Right lobe of liver (tissue), 6 donors: ENCODE measurements at regions not wholly inside any gene's neighbourhood (a gene's known extent, or its start where the extent isn't known, plus 50 kb on each side); places are given as distances from the start of the nearest gene placed in this dataset.
A peak's percentile ranks its signal among the peaks of the same experiment; 100 is the strongest.

Experiments
- ATAC-seq, 4 donors: fragments of 200-7000 bp; cut with Tn5 transposase; one replicate each; pipeline ENCODE4 v1.9.1; 2020; ENCODE audit warnings: mild to moderate bottlenecking in 4 of 4, moderate library complexity in 4 of 4
- DNase-seq, 3 donors: peaks; one replicate each; pipeline ENCODE4 v3.0.0-alpha.2; 2020
- H3K27ac ChIP-seq, 3 donors: fragments of 200-600 bp; one replicate each; pipeline ENCODE4 v1.8.0; 2022
- H3K27me3 ChIP-seq, 2 donors: fragments of 200-600 bp; one replicate each; pipeline ENCODE4 v1.8.0; 2022
- H3K36me3 ChIP-seq, 4 donors: fragments of 200-600 bp; sonication (generic) in 1 of 4; one replicate each; pipeline versions ENCODE4 v1.5.1 to v1.8.0; 2017 to 2022; ENCODE audit warnings: control low read depth in 1 of 4
- H3K4me1 ChIP-seq, 4 donors: fragments of 200-600 bp; sonication (generic) in 1 of 4; one replicate each; pipeline versions ENCODE4 v1.5.1 to v1.8.0; 2017 to 2022; ENCODE audit warnings: control low read depth in 1 of 4
- H3K4me3 ChIP-seq, 3 donors: fragments of 200-600 bp; one replicate each; pipeline ENCODE4 v1.8.0; 2022
- H3K9me3 ChIP-seq, 4 donors: fragments of 200-600 bp; sonication (generic) in 1 of 4; one replicate each; pipeline versions ENCODE4 v1.5.1 to v1.8.0; 2017 to 2022; ENCODE audit warnings: control low read depth in 1 of 4
- POLR2A ChIP-seq: fragments of 450-650 bp; IDR thresholded peaks from one replicate; pipeline ENCODE4 v1.6.1; 2017; ENCODE audit warnings: antibody characterized with exemption, mild to moderate bottlenecking
- WGBS: methylation state at CpG from one replicate; pipeline ENCODE4 v1.1.6; 2018; ENCODE audit warnings: low coverage, low lambda C conversion rate; ENCODE audit not compliant: insufficient coverage; ENCODE audit errors: missing lambda C conversion rate; 5-methylcytosine and 5-hydroxymethylcytosine counted together
- intact Hi-C, 2 donors: fragments of 100-400 bp; cut with DNase I; formaldehyde crosslinking; loops; one replicate each; pipeline versions ENCODE4 v1.11.2 to v1.14.1; 2022
- TF ChIP-seq, protein P1 (sequence below), 4 donors: fragments of 200-600 bp in 3 of 4; fragments of 450-650 bp in 1 of 4; IDR thresholded peaks; one replicate each; pipeline versions ENCODE4 v1.5.1 to v1.8.0; 2016 to 2022; ENCODE audit warnings: antibody characterized with exemption in 4 of 4, mild to moderate bottlenecking in 2 of 4
- donor health status: DM: no; HTN: yes; CAD: no.
- donor health status: DM: no; HTN: no; CAD: no.
- donor health status: DM: no; HTN: no; CAD: no.
- donor health status: DM: no; HTN: yes; CAD: no.
- donor health status: DM: no; HTN: yes; CAD: no.

DNA sequence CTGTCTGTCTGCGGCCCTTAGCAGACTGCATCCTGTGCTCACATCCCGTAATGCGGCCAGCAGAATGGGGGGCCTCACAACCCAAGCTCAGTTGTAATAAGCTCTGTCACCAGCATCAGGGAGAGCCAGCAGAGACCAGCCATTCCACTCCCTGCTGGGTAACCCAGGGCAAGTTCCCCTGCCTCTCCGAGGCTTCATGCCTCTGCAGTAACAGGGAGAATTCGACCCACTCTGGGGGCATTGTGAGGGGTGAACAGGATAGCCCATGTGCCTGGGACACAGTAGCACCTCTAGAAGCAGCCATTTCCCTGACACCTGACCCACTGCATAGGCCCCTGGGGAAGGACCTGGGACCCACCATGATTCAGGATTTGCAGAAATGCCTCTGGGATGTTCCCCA lies 461.2 kb downstream of the MATN1 start:
- no peak for DNase-seq
- TF ChIP-seq, protein P1, sequence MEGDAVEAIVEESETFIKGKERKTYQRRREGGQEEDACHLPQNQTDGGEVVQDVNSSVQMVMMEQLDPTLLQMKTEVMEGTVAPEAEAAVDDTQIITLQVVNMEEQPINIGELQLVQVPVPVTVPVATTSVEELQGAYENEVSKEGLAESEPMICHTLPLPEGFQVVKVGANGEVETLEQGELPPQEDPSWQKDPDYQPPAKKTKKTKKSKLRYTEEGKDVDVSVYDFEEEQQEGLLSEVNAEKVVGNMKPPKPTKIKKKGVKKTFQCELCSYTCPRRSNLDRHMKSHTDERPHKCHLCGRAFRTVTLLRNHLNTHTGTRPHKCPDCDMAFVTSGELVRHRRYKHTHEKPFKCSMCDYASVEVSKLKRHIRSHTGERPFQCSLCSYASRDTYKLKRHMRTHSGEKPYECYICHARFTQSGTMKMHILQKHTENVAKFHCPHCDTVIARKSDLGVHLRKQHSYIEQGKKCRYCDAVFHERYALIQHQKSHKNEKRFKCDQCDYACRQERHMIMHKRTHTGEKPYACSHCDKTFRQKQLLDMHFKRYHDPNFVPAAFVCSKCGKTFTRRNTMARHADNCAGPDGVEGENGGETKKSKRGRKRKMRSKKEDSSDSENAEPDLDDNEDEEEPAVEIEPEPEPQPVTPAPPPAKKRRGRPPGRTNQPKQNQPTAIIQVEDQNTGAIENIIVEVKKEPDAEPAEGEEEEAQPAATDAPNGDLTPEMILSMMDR (IDR thresholded peaks at IDR 0.05) = no peak
- no peak for TF ChIP-seq POLR2A
- no peak for ATAC-seq
- H3K36me3 ChIP-seq = no peaks in the 10 kb centered on the region
- no peaks in the 10 kb centered on the region for H3K27me3 ChIP-seq
- 86% methylated on average over 1 of the region's 5 CpGs for WGBS
- no peak overlapping the region for H3K4me3 ChIP-seq
- H3K27ac ChIP-seq = no peak overlapping the region
- no peaks in the 10 kb centered on the region for H3K9me3 ChIP-seq
- intact Hi-C loops = no loop called here
- H3K4me1 ChIP-seq = no peaks in the 10 kb centered on the region

DNA sequence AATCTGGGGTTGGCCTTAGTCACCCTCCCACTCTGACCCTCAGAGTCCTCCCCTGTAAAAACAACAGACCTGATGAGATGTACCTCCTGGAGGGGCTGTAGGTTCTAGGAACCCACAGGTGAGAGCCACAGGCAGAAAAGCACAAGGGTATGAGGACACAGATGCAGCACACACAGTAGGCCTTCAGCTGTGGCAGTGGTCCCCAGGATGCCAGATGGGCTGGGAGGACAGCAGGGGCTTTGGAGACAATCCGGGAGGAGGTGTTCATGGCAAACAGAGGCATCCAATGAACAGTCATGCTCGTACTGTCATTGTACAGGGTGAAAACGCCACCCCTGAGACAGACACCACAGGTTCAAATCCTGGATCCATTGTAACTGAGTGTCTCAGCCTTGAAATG lies 463.1 kb downstream of the MATN1 start:
- H3K27me3 ChIP-seq = no peaks in the 10 kb centered on the region
- WGBS = no CpG with 5 or more reads among the region's 3 CpGs
- no peaks in the 10 kb centered on the region for H3K4me1 ChIP-seq
- DNase-seq (peak in 1 of 3 donors; percentile 21), ATAC-seq (no peak)
- TF ChIP-seq, protein P1 (IDR thresholded peaks at IDR 0.05) = no peak
- TF ChIP-seq POLR2A = no peak
- no peak overlapping the region for H3K4me3 ChIP-seq
- intact Hi-C loops = no loop called here
- H3K36me3 ChIP-seq = no peaks in the 10 kb centered on the region
- no peak overlapping the region for H3K27ac ChIP-seq
- H3K9me3 ChIP-seq = no peaks in the 10 kb centered on the region

DNA sequence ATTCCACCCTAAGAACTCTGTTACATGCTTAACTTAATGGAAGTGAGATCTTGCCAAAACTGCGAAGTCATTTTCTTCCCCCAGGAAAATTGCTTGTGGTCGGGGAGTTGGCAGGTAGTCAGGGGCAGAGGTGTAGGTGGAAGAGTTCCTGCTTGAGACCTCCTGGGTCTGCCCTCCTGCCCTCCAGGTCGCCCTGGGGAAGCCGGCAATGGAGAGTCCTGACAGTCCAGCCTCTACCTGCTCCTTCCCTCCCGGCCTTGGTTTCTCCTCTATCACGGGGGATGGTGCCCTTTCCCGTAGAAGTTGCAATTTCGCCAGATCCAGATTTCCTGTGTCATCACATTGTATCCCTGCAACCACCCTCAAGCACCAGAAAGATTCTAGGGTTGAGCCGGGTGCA lies 463.8 kb downstream of the MATN1 start:
- H3K36me3 ChIP-seq = no peaks in the 10 kb centered on the region
- H3K4me3 ChIP-seq = no peak overlapping the region
- H3K9me3 ChIP-seq = no peaks in the 10 kb centered on the region
- H3K4me1 ChIP-seq = no peaks in the 10 kb centered on the region
- TF ChIP-seq, protein P1 (IDR thresholded peaks at IDR 0.05) = no peak
- TF ChIP-seq POLR2A = no peak
- no peaks in the 10 kb centered on the region for H3K27me3 ChIP-seq
- WGBS = 49% methylated on average over 7 of the region's 9 CpGs
- peak in 1 of 3 donors; percentile 23 for DNase-seq
- no peak for ATAC-seq
- intact Hi-C loops = no loop called here
- H3K27ac ChIP-seq = no peak overlapping the region

DNA sequence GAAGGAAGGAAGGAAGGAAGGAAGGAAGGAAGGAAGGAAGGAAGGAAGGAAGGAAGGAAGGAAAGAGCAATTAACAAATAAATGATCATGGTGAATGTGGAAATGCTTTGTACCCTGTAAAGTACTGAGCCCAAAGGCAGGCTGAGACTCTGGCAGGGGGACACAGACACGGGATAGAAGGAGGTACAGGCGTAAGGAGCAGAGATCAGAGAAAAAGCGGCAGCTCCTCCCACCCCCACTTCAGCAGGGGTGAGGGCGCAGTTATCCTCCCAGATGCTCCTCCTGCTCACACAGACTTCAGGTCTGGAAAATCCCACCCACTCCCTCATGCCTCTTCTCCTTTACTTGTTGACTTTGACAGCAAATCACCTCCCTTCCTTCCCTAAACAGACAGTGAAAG lies 464.5 kb downstream of the MATN1 start:
- H3K36me3 ChIP-seq = no peaks in the 10 kb centered on the region
- no peak overlapping the region for H3K4me3 ChIP-seq
- 8% methylated on average over 4 of the region's 4 CpGs for WGBS
- TF ChIP-seq POLR2A = no peak
- TF ChIP-seq, protein P1 (IDR thresholded peaks at IDR 0.05) = no peak
- intact Hi-C loops = no loop called here
- no peaks in the 10 kb centered on the region for H3K4me1 ChIP-seq
- no peaks in the 10 kb centered on the region for H3K27me3 ChIP-seq
- ATAC-seq (no peak), DNase-seq (no peak)
- H3K9me3 ChIP-seq = no peaks in the 10 kb centered on the region
- H3K27ac ChIP-seq = no peak overlapping the region

DNA sequence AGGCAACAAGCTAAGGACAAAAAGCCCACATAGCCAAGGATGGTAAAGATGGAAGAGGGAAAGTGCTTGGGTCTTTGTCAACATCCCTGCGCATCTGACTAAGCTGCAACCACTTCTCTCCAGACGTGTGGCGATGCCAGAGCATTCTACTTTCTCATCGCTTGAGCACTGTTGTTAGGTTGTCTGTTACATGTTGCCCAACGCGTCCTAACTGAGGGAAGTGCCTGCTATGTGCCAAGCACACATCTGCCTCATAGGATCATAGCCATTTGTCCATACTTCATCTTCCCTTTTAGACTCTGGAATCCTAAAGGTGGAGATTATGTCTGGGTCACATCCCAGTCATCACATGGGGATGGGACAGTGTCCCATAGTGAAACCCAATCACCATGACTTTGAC lies 464.9 kb downstream of the MATN1 start:
- no peaks in the 10 kb centered on the region for H3K36me3 ChIP-seq
- DNase-seq = peak in 1 of 3 donors; percentile 8
- 61% methylated on average over 6 of the region's 6 CpGs for WGBS
- TF ChIP-seq, protein P1 (IDR thresholded peaks at IDR 0.05) = no peak
- TF ChIP-seq POLR2A = no peak
- intact Hi-C loops = no loop called here
- no peaks in the 10 kb centered on the region for H3K9me3 ChIP-seq
- H3K4me3 ChIP-seq = no peak overlapping the region
- ATAC-seq = no peak
- no peaks in the 10 kb centered on the region for H3K4me1 ChIP-seq
- H3K27ac ChIP-seq = no peak overlapping the region
- H3K27me3 ChIP-seq = no peaks in the 10 kb centered on the region
